Stimulated activated CD8-positive, alpha-beta memory T cell treated with anti-CD3 and anti-CD28 coated beads, Interleukin-4, amount 100 ng/mL, for 24 hours (primary cell): ENCODE measurements at regions not wholly inside any gene's neighbourhood (a gene's known extent, or its start where the extent isn't known, plus 50 kb on each side); places are given as distances from the start of the nearest gene placed in this dataset.

Source experiments
- DNase-seq: peaks from one replicate; pipeline ENCODE4 v3.0.0-alpha.2; 2020; ENCODE audit warnings: low read depth

- no peak for DNase-seq
These were observed 103.3 kb upstream of the B3GAT1 start for GRCh38 chr11:134515081-134515960.

GRCh38 chr11:134514354-134514951 lies 102.4 kb upstream of the B3GAT1 start:
- DNase-seq: no peak

GRCh38 chr11:134513585-134514120 lies 101.6 kb upstream of the B3GAT1 start:
- DNase-seq: no peak

- no peak for DNase-seq
These were observed 100.8 kb upstream of the B3GAT1 start for GRCh38 chr11:134512571-134513538.

GRCh38 chr11:134512061-134512460 lies 100.0 kb upstream of the B3GAT1 start:
- no peak for DNase-seq

GRCh38 chr11:134511255-134511654 lies 99.2 kb upstream of the B3GAT1 start:
- DNase-seq: no peak

- no peak for DNase-seq
These were observed 98.4 kb upstream of the B3GAT1 start for GRCh38 chr11:134510233-134511040.

GRCh38 chr11:134509381-134510232 lies 97.6 kb upstream of the B3GAT1 start:
- no peak for DNase-seq

GRCh38 chr11:134508219-134508990 lies 96.4 kb upstream of the B3GAT1 start:
- no peak for DNase-seq

- DNase-seq: no peak
These were observed 94.0 kb upstream of the B3GAT1 start for GRCh38 chr11:134506046-134506445.

GRCh38 chr11:134505125-134505524 lies 93.1 kb upstream of the B3GAT1 start:
- no peak for DNase-seq

- no peak for DNase-seq
These were observed 92.3 kb upstream of the B3GAT1 start for GRCh38 chr11:134504146-134504905.

GRCh38 chr11:134503596-134503995 lies 91.6 kb upstream of the B3GAT1 start:
- no peak for DNase-seq

- DNase-seq: no peak
These were observed 91.1 kb upstream of the B3GAT1 start for GRCh38 chr11:134503100-134503499.

GRCh38 chr11:134502153-134502550 lies 90.1 kb upstream of the B3GAT1 start:
- no peak for DNase-seq

- DNase-seq: no peak
These were observed 89.5 kb upstream of the B3GAT1 start for GRCh38 chr11:134501406-134502152.

GRCh38 chr11:134500621-134501020 lies 88.6 kb upstream of the B3GAT1 start:
- no peak for DNase-seq

GRCh38 chr11:134499990-134500389 lies 87.9 kb upstream of the B3GAT1 start:
- DNase-seq: no peak
